SU-DHL-6 (cell line): ENCODE measurements at regions not wholly inside any gene's neighbourhood (a gene's known extent, or its start where the extent isn't known, plus 50 kb on each side); places are given as distances from the start of the nearest gene placed in this dataset.
"Not testable (repeated sequence)": the region's sequence is repeated elsewhere in the genome, so short reads cannot be mapped to it uniquely, and the experiment has no call there.

ENCODE experiments used
- H2AFZ ChIP-seq: fragments of 200-600 bp; sonication (generic); 2 replicates; pipeline ENCODE4 v1.6.1; 2014; ENCODE audit warnings: low read depth, mild to moderate bottlenecking, moderate library complexity, mixed read lengths, antibody characterized with exemption, low read length; ENCODE audit not compliant: severe bottlenecking
- H3F3A ChIP-seq: fragments of 200-600 bp; shearing (Covaris generic); 2 replicates; pipeline ENCODE4 v1.6.0; 2016; ENCODE audit warnings: antibody characterized with exemption, mild to moderate bottlenecking; ENCODE audit not compliant: insufficient read depth
- H3K27ac ChIP-seq: fragments of 200-600 bp; sonication (generic); 2 replicates; pipeline ENCODE4 v1.5.1; 2016; ENCODE audit warnings: low read depth, mild to moderate bottlenecking, low read length, moderate library complexity, mixed read lengths
- H3K27me3 ChIP-seq: fragments of 200-600 bp; sonication (generic), shearing (Covaris generic); 2 replicates; pipeline ENCODE4 v1.6.0; 2014; ENCODE audit warnings: mild to moderate bottlenecking, low read length
- H3K36me3 ChIP-seq: fragments of 200-600 bp; sonication (generic); 2 replicates; pipeline ENCODE4 v1.6.1; 2014; ENCODE audit warnings: mild to moderate bottlenecking, low read length, mixed read lengths
- H3K4me2 ChIP-seq: fragments of 300-600, 200-600 bp; shearing (Covaris generic), sonication (generic); 2 replicates; pipeline ENCODE4 v1.6.0; 2014; ENCODE audit warnings: low read length, low read depth, mild to moderate bottlenecking; ENCODE audit not compliant: poor library complexity, severe bottlenecking
- H3K4me3 ChIP-seq: fragments of 200-600 bp; sonication (generic); 2 replicates; pipeline ENCODE4 v1.5.1; 2014; ENCODE audit warnings: antibody characterized with exemption, low read length, mild to moderate bottlenecking, mixed read lengths; ENCODE audit not compliant: insufficient read depth, poor library complexity, severe bottlenecking
- H3K79me2 ChIP-seq: fragments of 200-600 bp; sonication (generic); 2 replicates; pipeline ENCODE4 v1.6.1; 2014; ENCODE audit warnings: mild to moderate bottlenecking, low read length, moderate library complexity; ENCODE audit not compliant: insufficient read depth
- H3K9ac ChIP-seq: fragments of 200-600 bp; sonication (generic); 2 replicates; pipeline ENCODE4 v1.7.0; 2014; ENCODE audit warnings: mild to moderate bottlenecking, low read length
- H3K9me2 ChIP-seq: fragments of 200-600 bp; sonication (generic); replicated peaks from 2 replicates; pipeline ENCODE4 v1.6.1; 2014; ENCODE audit warnings: low read length; ENCODE audit not compliant: insufficient read depth
- H3K9me3 ChIP-seq: fragments of 200-600 bp; sonication (generic); 2 replicates; pipeline ENCODE4 v1.6.1; 2014; ENCODE audit warnings: low read length, mixed read lengths; ENCODE audit not compliant: insufficient read depth
- H4K20me1 ChIP-seq: fragments of 200-600 bp; sonication (generic); 2 replicates; pipeline ENCODE4 v1.6.1; 2014; ENCODE audit warnings: low read depth, mild to moderate bottlenecking, antibody characterized with exemption, low read length, moderate library complexity, mixed read lengths
- CTCF ChIP-seq: fragments of 200-600 bp; sonication (generic); IDR thresholded peaks from one replicate; pipeline ENCODE4 v1.5.1; 2017; ENCODE audit warnings: antibody characterized with exemption, mild to moderate bottlenecking, low read length, moderate library complexity; ENCODE audit not compliant: insufficient read depth, poor library complexity, severe bottlenecking
- EZH2phosphoT487 ChIP-seq: fragments of 200-600 bp; sonication (generic), shearing (Covaris generic); conservative IDR thresholded peaks from 2 replicates; pipeline ENCODE4 v1.6.1; 2018; ENCODE audit warnings: mild to moderate bottlenecking, antibody characterized with exemption, low read length, moderate library complexity, mixed read lengths

DNA sequence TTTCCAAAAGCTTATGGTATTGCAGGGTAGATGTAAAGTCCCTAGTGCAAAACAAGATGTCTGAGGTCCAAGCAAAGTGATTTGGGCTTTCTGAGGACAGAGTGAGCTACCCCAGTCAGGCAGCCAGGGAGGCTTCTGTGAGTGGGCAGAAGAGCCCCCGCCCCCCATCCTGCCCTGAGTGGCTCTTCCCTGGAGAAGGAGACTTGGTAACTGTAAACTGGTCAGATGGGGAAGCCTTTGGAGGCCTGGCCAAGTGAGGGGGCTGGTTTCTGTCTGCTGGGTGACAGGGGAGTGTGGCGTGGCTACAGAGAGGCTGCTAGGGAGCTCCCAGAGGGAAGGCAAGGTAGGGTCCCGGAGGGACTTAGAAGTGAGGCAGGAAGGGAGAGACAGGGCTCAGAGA lies 181.3 kb upstream of the HAAO start:
- H3K9me3 ChIP-seq: no peaks in the 10 kb centered on the region
- H3K4me2 ChIP-seq: no peak overlapping the region
- TF ChIP-seq EZH2phosphoT487: no peak
- TF ChIP-seq CTCF: no peak
- no peak overlapping the region for H3K27ac ChIP-seq
- no peaks in the 10 kb centered on the region for H3K79me2 ChIP-seq
- H3K36me3 ChIP-seq: no peaks in the 10 kb centered on the region
- no peaks in the 10 kb centered on the region for H3K9me2 ChIP-seq
- H4K20me1 ChIP-seq: no peaks in the 10 kb centered on the region
- H3K9ac ChIP-seq: no peak overlapping the region
- H2AFZ ChIP-seq: no peak overlapping the region
- no peak overlapping the region for H3K4me3 ChIP-seq
- no peaks in the 10 kb centered on the region for H3K27me3 ChIP-seq
- H3F3A ChIP-seq: no peaks in the 10 kb centered on the region

DNA sequence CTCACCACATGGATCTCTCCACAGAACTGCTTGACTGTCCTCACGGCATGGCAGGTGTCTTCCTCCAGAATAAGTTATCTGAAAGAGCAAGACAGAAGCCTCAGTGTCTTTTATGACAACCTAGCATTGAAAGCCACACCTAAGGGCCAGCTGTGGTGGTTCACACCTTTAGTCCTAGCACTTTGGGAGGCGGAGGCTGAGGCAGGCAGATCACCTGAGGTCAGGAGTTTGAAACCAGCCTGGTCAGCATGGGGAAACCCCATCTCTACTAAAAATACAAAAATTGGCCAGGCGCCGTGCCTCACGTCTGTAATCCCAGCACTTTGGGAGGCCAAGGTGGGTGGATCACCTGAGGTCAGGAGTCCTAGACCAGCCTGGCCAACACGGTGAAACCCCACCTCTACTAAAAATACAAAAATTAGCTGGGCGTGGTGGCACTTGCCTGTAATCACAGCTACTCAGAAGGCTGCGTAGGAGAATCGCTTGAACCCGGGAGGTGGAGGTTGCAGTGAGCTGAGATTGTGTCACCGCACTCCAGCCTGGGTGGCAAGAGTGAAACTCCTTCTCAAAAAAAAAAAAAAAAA lies 180.6 kb upstream of the HAAO start:
- not testable (repeated sequence) for H3K9me3 ChIP-seq, H3K4me3 ChIP-seq, H3K27me3 ChIP-seq, H3K4me2 ChIP-seq, H3K36me3 ChIP-seq, H3F3A ChIP-seq, H3K27ac ChIP-seq, H3K9ac ChIP-seq, H3K9me2 ChIP-seq, H2AFZ ChIP-seq, H3K79me2 ChIP-seq, H4K20me1 ChIP-seq

DNA sequence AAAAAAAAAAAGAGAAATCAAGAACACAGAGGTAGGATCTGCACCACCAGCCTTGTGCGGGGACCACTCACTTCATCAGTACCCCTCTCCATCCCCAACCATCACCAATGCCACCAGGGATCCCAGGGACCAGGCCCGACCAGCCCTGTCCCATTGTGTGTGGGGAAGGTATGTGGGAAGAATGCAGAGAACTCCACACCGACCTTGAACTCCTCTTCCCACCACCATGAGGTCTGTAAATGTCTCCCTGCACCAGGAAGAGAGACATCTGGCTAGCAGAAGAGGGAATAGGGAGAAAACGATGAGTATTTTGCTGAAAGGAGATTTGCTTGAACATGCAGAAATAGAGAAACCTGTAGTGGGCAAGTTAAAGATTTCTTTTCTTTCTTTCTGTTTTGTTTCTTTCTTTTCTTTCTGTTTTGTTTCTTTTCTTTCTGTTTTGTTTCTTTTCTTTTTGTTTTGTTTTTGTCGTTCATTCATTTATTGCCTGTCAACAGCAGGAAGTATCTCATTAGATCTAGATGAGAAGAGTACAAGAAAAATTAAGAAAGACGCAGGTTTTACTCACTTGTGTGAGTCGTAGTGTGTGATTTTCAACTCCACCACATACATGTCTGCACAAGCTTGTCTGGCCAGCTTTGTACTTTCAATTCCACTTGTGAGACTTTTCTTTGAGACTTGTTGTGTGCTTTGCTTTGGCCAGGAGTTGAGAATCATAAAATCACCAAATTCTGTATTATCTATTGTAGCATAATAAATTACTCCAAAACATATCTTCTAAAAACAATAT lies 179.8 kb upstream of the HAAO start:
- Histone ChIP-seq H3K27ac (no peak overlapping the region), H3K4me3 (no peak overlapping the region), H4K20me1 (no peaks in the 10 kb centered on the region), H3K9me3 (no peaks in the 10 kb centered on the region), H3F3A (no peaks in the 10 kb centered on the region), H2AFZ (no peak overlapping the region), H3K9ac (no peak overlapping the region), H3K4me2 (no peak overlapping the region), H3K27me3 (no peaks in the 10 kb centered on the region), H3K79me2 (no peaks in the 10 kb centered on the region), H3K9me2 (no peaks in the 10 kb centered on the region), H3K36me3 (no peaks in the 10 kb centered on the region)
- TF ChIP-seq EZH2phosphoT487: no peak
- TF ChIP-seq CTCF: no peak

GRCh38 chr2:42971381-42971780 lies 179.0 kb upstream of the HAAO start:
- H3K9me2 ChIP-seq: no peaks in the 10 kb centered on the region

More at GRCh38 chr2:42971381-42971780, 179.0 kb upstream of the HAAO start:
- Histone ChIP-seq H3K27me3 (no peaks in the 10 kb centered on the region), H3K9me3 (no peaks in the 10 kb centered on the region), H3K79me2 (no peaks in the 10 kb centered on the region), H3K4me2 (no peak overlapping the region), H3K4me3 (no peak overlapping the region), H2AFZ (no peak overlapping the region), H3K36me3 (no peaks in the 10 kb centered on the region), H3K27ac (no peak overlapping the region), H4K20me1 (no peaks in the 10 kb centered on the region), H3K9ac (no peak overlapping the region), H3F3A (no peaks in the 10 kb centered on the region)
- TF ChIP-seq EZH2phosphoT487: no peak
- TF ChIP-seq CTCF: no peak
